ENCODE measurements at regions not wholly inside any gene's neighbourhood (a gene's known extent, or its start where the extent isn't known, plus 50 kb on each side); places are given as distances from the start of the nearest gene placed in this dataset.

GRCh38 chrX:121244511-121244910 is 197.1 kb downstream of the GLUD2 start:
- TF ChIP-seq ELK1 (IDR thresholded peaks at IDR 0.05; ENCODE audit: low read depth, low read length): no peak
- no peak for TF ChIP-seq CEBPB (IDR thresholded peaks at IDR 0.05)
- TF ChIP-seq USF2 (IDR thresholded peaks at IDR 0.05): no peak
- TF ChIP-seq NFE2L2 (conservative IDR thresholded peaks at IDR 0.05; ENCODE audit: low read length): no peak
- TF ChIP-seq TFCP2L1 (CRISPR knock-in tag; IDR thresholded peaks at IDR 0.05): no peak
- no peak for TF ChIP-seq NR3C1 (IDR thresholded peaks at IDR 0.05)
- TF ChIP-seq HOXB5 (CRISPR knock-in tag; IDR thresholded peaks at IDR 0.05): no peak
- DNase-seq (ENCODE audit: low read depth in 1 of 2, low spot score in 1 of 2) (no peak), FAIRE-seq (peak; percentile 56), ATAC-seq (no peak)
- no peak overlapping the region for H3K4me2 ChIP-seq
- H3K27ac ChIP-seq: no peak overlapping the region
- no peak overlapping the region for H3K4me3 ChIP-seq
- no peaks in the 10 kb centered on the region for H3K4me1 ChIP-seq
- POLR2A ChIA-PET: no interaction called here
- CTCF ChIA-PET: no interaction called here
- 46% methylated on average over 1 of the region's 1 CpG for WGBS (ENCODE audit: missing lambda C conversion rate)
- H3K9me3 ChIP-seq: no peaks in the 10 kb centered on the region

- no peak for TF ChIP-seq POLR2AphosphoS2 (conservative IDR thresholded peaks at IDR 0.05; ENCODE audit: low read length)
- TF ChIP-seq MAZ (IDR thresholded peaks at IDR 0.05; ENCODE audit: borderline replicate concordance, low read depth, low read length): no peak
- no peak for TF ChIP-seq EHMT2 (IDR thresholded peaks at IDR 0.05; ENCODE audit: low read depth)
- no peak for TF ChIP-seq HMGXB4 (CRISPR knock-in tag; IDR thresholded peaks at IDR 0.05; ENCODE audit: borderline replicate concordance)
- TF ChIP-seq MAFK (IDR thresholded peaks at IDR 0.05; ENCODE audit: partially characterized antibody): no peak
- TF ChIP-seq TP53 (CRISPR knock-in tag; IDR thresholded peaks at IDR 0.05): no peak
- TF ChIP-seq CHD4 (IDR thresholded peaks at IDR 0.05; ENCODE audit: borderline replicate concordance): no peak
- no peak for TF ChIP-seq ELK1 (IDR thresholded peaks at IDR 0.05; ENCODE audit: low read depth, low read length)
- TF ChIP-seq E2F6 (IDR thresholded peaks at IDR 0.05; ENCODE audit: borderline replicate concordance, low read depth): no peak
- TF ChIP-seq ZC3H11A (IDR thresholded peaks at IDR 0.05): no peak
- no peak for TF ChIP-seq REST (IDR thresholded peaks at IDR 0.05)
- TF ChIP-seq FOSB (CRISPR knock-in tag; IDR thresholded peaks at IDR 0.05): no peak
- TF ChIP-seq CBX8 (IDR thresholded peaks at IDR 0.05): no peak
- no peak for TF ChIP-seq JUNB (IDR thresholded peaks at IDR 0.05)
- no peak for TF ChIP-seq NFE2L2 (conservative IDR thresholded peaks at IDR 0.05; ENCODE audit: low read length)
- TF ChIP-seq NPAS2 (CRISPR knock-in tag; IDR thresholded peaks at IDR 0.05; ENCODE audit: borderline replicate concordance): no peak
- TF ChIP-seq MAX (IDR thresholded peaks at IDR 0.05): no peak
- TF ChIP-seq CBX2 (IDR thresholded peaks at IDR 0.05; ENCODE audit: borderline replicate concordance, low read depth): no peak
- no peak for TF ChIP-seq RFX5 (IDR thresholded peaks at IDR 0.05)
- TF ChIP-seq HEYL (CRISPR knock-in tag; IDR thresholded peaks at IDR 0.05): no peak
- H3K4me1 ChIP-seq: no peaks in the 10 kb centered on the region
- DNase-seq (ENCODE audit: low read depth in 1 of 2, low spot score in 1 of 2) (no peak), ATAC-seq (no peak), FAIRE-seq (no peak)
- no peaks in the 10 kb centered on the region for H3K9me3 ChIP-seq
- ChIA-PET CTCF (no interaction called here), POLR2A (no interaction called here)
- H3K4me3 ChIP-seq: no peak overlapping the region
- H3K27ac ChIP-seq: no peak overlapping the region
- no peak overlapping the region for H3K4me2 ChIP-seq
These were observed 198.4 kb downstream of the GLUD2 start for GRCh38 chrX:121245763-121246162.
